ENCODE measurements at regions not wholly inside any gene's neighbourhood (a gene's known extent, or its start where the extent isn't known, plus 50 kb on each side); places are given as distances from the start of the nearest gene placed in this dataset.

DNA sequence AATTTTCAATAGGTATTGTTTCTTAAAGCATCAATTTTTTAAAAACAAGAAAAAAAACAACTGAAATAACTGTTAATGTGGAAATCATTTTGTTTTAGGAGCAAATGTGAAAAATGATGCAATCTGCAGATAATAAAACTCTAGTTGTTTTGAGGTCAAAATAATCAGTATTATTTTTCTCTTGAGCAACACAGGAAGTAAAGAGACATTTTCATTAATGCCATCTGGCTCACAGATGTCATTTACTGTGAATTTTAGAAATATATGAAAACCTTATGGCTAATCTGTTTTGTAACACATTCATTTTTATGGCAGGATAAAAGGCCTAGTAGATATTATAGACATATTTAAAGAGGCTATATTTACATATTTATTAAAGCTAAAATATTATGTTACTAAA is 141.6 kb downstream of the PCDH18 start:
- TF ChIP-seq, protein P1, sequence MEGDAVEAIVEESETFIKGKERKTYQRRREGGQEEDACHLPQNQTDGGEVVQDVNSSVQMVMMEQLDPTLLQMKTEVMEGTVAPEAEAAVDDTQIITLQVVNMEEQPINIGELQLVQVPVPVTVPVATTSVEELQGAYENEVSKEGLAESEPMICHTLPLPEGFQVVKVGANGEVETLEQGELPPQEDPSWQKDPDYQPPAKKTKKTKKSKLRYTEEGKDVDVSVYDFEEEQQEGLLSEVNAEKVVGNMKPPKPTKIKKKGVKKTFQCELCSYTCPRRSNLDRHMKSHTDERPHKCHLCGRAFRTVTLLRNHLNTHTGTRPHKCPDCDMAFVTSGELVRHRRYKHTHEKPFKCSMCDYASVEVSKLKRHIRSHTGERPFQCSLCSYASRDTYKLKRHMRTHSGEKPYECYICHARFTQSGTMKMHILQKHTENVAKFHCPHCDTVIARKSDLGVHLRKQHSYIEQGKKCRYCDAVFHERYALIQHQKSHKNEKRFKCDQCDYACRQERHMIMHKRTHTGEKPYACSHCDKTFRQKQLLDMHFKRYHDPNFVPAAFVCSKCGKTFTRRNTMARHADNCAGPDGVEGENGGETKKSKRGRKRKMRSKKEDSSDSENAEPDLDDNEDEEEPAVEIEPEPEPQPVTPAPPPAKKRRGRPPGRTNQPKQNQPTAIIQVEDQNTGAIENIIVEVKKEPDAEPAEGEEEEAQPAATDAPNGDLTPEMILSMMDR (IDR thresholded peaks at IDR 0.05) = no peak
- TF ChIP-seq EZH2 (IDR thresholded peaks at IDR 0.05) (no peak), EZH2phosphoT487 (IDR thresholded peaks at IDR 0.05) (no peak)
